ENCODE measurements at regions not wholly inside any gene's neighbourhood (a gene's known extent, or its start where the extent isn't known, plus 50 kb on each side); places are given as distances from the start of the nearest gene placed in this dataset.

- no peaks in the 10 kb centered on the region for H3K36me3 ChIP-seq (ENCODE audit: control insufficient read depth in 2 of 2, insufficient read depth in 1 of 2, low read length in 2 of 2)
- no peaks in the 10 kb centered on the region for H3K4me1 ChIP-seq (ENCODE audit: control insufficient read depth, insufficient read depth, low read length)
- no peak overlapping the region for H3K4me3 ChIP-seq (ENCODE audit: low read depth, low read length)
- POLR2A ChIA-PET: no interaction called here
- CTCF ChIA-PET: interaction anchor here (0.6 kb wide), 1 partner anchor 187 kb away, joined by 3 read pairs; no protein-coding TSS in a partner anchor
- no peaks in the 10 kb centered on the region for H3K9me3 ChIP-seq (ENCODE audit: control insufficient read depth, insufficient read depth, low read depth, low read length)
- TF ChIP-seq ZSCAN16 (tag by site-specific recombination; IDR thresholded peaks at IDR 0.05): no peak
- TF ChIP-seq ZNF426 (tag by site-specific recombination; IDR thresholded peaks at IDR 0.05): no peak
- no peak for TF ChIP-seq PRDM10 (tag by site-specific recombination; IDR thresholded peaks at IDR 0.05)
- no peak for TF ChIP-seq ZNF677 (tag by site-specific recombination; IDR thresholded peaks at IDR 0.05)
- no peak for TF ChIP-seq ZNF148 (tag by site-specific recombination; IDR thresholded peaks at IDR 0.05; ENCODE audit: borderline replicate concordance)
- H3K27ac ChIP-seq (ENCODE audit: extremely low read depth, low read depth, low read length): no peak overlapping the region
Measured at GRCh38 chr14:29351996-29352705, 575.5 kb downstream of the PRKD1 start.

- TF ChIP-seq PRDM1 (tag by site-specific recombination; IDR thresholded peaks at IDR 0.05) (no peak), ZNF776 (tag by site-specific recombination; IDR thresholded peaks at IDR 0.05; ENCODE audit: borderline replicate concordance) (no peak), ZNF2 (tag by site-specific recombination; IDR thresholded peaks at IDR 0.05) (no peak), ZNF398 (tag by site-specific recombination; IDR thresholded peaks at IDR 0.05) (no peak), ZNF48 (tag by site-specific recombination; IDR thresholded peaks at IDR 0.05) (no peak), ZNF529 (tag by site-specific recombination; IDR thresholded peaks at IDR 0.05; ENCODE audit: insufficient replicate concordance) (no peak), HOXA7 (CRISPR knock-in tag; IDR thresholded peaks at IDR 0.05; ENCODE audit: borderline replicate concordance) (no peak), ZNF433 (tag by site-specific recombination; IDR thresholded peaks at IDR 0.05; ENCODE audit: low read depth) (no peak), SCRT1 (tag by site-specific recombination; IDR thresholded peaks at IDR 0.05; ENCODE audit: borderline replicate concordance) (no peak), ZFP3 (tag by site-specific recombination; IDR thresholded peaks at IDR 0.05; ENCODE audit: low read depth) (no peak), ZNF660 (tag by site-specific recombination; IDR thresholded peaks at IDR 0.05) (no peak), WT1 (tag by site-specific recombination; IDR thresholded peaks at IDR 0.05) (no peak), ZNF362 (tag by site-specific recombination; IDR thresholded peaks at IDR 0.05) (no peak), SALL2 (tag by site-specific recombination; IDR thresholded peaks at IDR 0.05; ENCODE audit: borderline replicate concordance) (no peak), ZSCAN23 (tag by site-specific recombination; IDR thresholded peaks at IDR 0.05) (no peak), TRIM28 (IDR thresholded peaks at IDR 0.05; ENCODE audit: borderline replicate concordance, low read length) (no peak), ZBTB48 (tag by site-specific recombination; IDR thresholded peaks at IDR 0.05) (no peak)
- Histone ChIP-seq H3K9me3 (ENCODE audit: control insufficient read depth, insufficient read depth, low read depth, low read length) (no peaks in the 10 kb centered on the region), H3K36me3 (ENCODE audit: control insufficient read depth in 2 of 2, insufficient read depth in 1 of 2, low read length in 2 of 2) (no peaks in the 10 kb centered on the region), H3K4me1 (ENCODE audit: control insufficient read depth, insufficient read depth, low read length) (no peaks in the 10 kb centered on the region), H3K27ac (ENCODE audit: extremely low read depth, low read depth, low read length) (no peak overlapping the region), H3K4me3 (ENCODE audit: low read depth, low read length) (no peak overlapping the region)
- ChIA-PET CTCF (no interaction called here), POLR2A (no interaction called here)
Measured at GRCh38 chr14:29352706-29353080, 575.0 kb downstream of the PRKD1 start.
